OCI-LY7 (cell line): ENCODE measurements at regions not wholly inside any gene's neighbourhood (a gene's known extent, or its start where the extent isn't known, plus 50 kb on each side); places are given as distances from the start of the nearest gene placed in this dataset.

Source experiments
- CTCF ChIP-seq: fragments of 200-600 bp; sonication (generic); conservative IDR thresholded peaks from 2 replicates; pipeline ENCODE4 v1.5.1; 2014; ENCODE audit warnings: mild to moderate bottlenecking, antibody characterized with exemption, low read length, moderate library complexity, mixed read lengths
- EZH2phosphoT487 ChIP-seq: fragments of 200-600 bp; sonication (generic); IDR thresholded peaks from 2 replicates; pipeline ENCODE4 v1.6.1; 2018; ENCODE audit warnings: low read depth, borderline replicate concordance, mild to moderate bottlenecking, mixed run types, antibody characterized with exemption, low read length, moderate library complexity, mixed read lengths

GRCh38 chr1:112272101-112272772 lies 123.8 kb upstream of the CTTNBP2NL start:
- TF ChIP-seq CTCF (no peak), EZH2phosphoT487 (no peak)
